Activated naive CD8-positive, alpha-beta T cell treated with anti-CD3 and anti-CD28 coated beads for 36 hours (primary cell): ENCODE measurements at regions not wholly inside any gene's neighbourhood (a gene's known extent, or its start where the extent isn't known, plus 50 kb on each side); places are given as distances from the start of the nearest gene placed in this dataset.

ENCODE experiments used
- DNase-seq: peaks from one replicate; pipeline ENCODE4 v3.0.0; 2021
- H3K27ac Mint-ChIP-seq: one replicate; pipeline ENCODE4 v1.8.0; 2022; ENCODE audit warnings: mild to moderate bottlenecking, moderate library complexity, mixed read lengths
- H3K27me3 Mint-ChIP-seq: one replicate; pipeline ENCODE4 v1.8.0; 2022; ENCODE audit warnings: mild to moderate bottlenecking, mixed read lengths
- H3K36me3 Mint-ChIP-seq: one replicate; pipeline ENCODE4 v1.8.0; 2021; ENCODE audit warnings: mild to moderate bottlenecking, mixed read lengths
- H3K4me1 Mint-ChIP-seq: one replicate; pipeline ENCODE4 v1.8.0; 2021; ENCODE audit warnings: mixed read lengths
- H3K4me3 Mint-ChIP-seq: one replicate; pipeline ENCODE4 v1.8.0; 2022; ENCODE audit warnings: mild to moderate bottlenecking, moderate library complexity, mixed read lengths
- H3K9me3 Mint-ChIP-seq: one replicate; pipeline ENCODE4 v1.8.0; 2022; ENCODE audit warnings: mixed read lengths

GRCh38 chr1:83781667-83782066 lies 217.3 kb downstream of the TTLL7 start:
- Mint-ChIP-seq H3K36me3 (no peaks in the 10 kb centered on the region), H3K4me1 (no peaks in the 10 kb centered on the region), H3K9me3 (peaks cover 7% of the 10 kb centered on the region), H3K27ac (no peak overlapping the region), H3K27me3 (no peaks in the 10 kb centered on the region), H3K4me3 (no peak overlapping the region)
- no peak for DNase-seq

- no peak for DNase-seq
- Mint-ChIP-seq H3K27ac (no peak overlapping the region), H3K36me3 (no peaks in the 10 kb centered on the region), H3K27me3 (no peaks in the 10 kb centered on the region), H3K4me1 (no peaks in the 10 kb centered on the region), H3K4me3 (no peak overlapping the region), H3K9me3 (peaks cover 5% of the 10 kb centered on the region)
Measured at GRCh38 chr1:83779565-83779964, 219.4 kb downstream of the TTLL7 start.

- no peaks in the 10 kb centered on the region for H3K9me3 Mint-ChIP-seq
- no peaks in the 10 kb centered on the region for H3K36me3 Mint-ChIP-seq
- H3K4me3 Mint-ChIP-seq = no peak overlapping the region
- no peaks in the 10 kb centered on the region for H3K4me1 Mint-ChIP-seq
- no peak overlapping the region for H3K27ac Mint-ChIP-seq
- DNase-seq = no peak
- H3K27me3 Mint-ChIP-seq = no peaks in the 10 kb centered on the region
Measured at GRCh38 chr1:83777758-83778101, 221.2 kb downstream of the TTLL7 start.

GRCh38 chr1:83776913-83777757 lies 221.8 kb downstream of the TTLL7 start:
- no peak overlapping the region for H3K4me3 Mint-ChIP-seq
- H3K4me1 Mint-ChIP-seq = no peaks in the 10 kb centered on the region
- no peaks in the 10 kb centered on the region for H3K9me3 Mint-ChIP-seq
- DNase-seq = no peak
- no peaks in the 10 kb centered on the region for H3K36me3 Mint-ChIP-seq
- no peaks in the 10 kb centered on the region for H3K27me3 Mint-ChIP-seq
- H3K27ac Mint-ChIP-seq = no peak overlapping the region

GRCh38 chr1:83775977-83776603 lies 222.8 kb downstream of the TTLL7 start:
- Mint-ChIP-seq H3K4me3 (no peak overlapping the region), H3K9me3 (no peaks in the 10 kb centered on the region), H3K27ac (no peak overlapping the region), H3K4me1 (no peaks in the 10 kb centered on the region), H3K27me3 (no peaks in the 10 kb centered on the region), H3K36me3 (no peaks in the 10 kb centered on the region)
- no peak for DNase-seq

GRCh38 chr1:83773059-83773458 lies 225.9 kb downstream of the TTLL7 start:
- DNase-seq = no peak
- Mint-ChIP-seq H3K9me3 (no peaks in the 10 kb centered on the region), H3K36me3 (no peaks in the 10 kb centered on the region), H3K27ac (no peak overlapping the region), H3K4me1 (peaks cover 9% of the 10 kb centered on the region), H3K4me3 (no peak overlapping the region), H3K27me3 (no peaks in the 10 kb centered on the region)

GRCh38 chr1:83770319-83770661 lies 228.6 kb downstream of the TTLL7 start:
- peaks cover 9% of the 10 kb centered on the region for H3K4me1 Mint-ChIP-seq
- no peaks in the 10 kb centered on the region for H3K9me3 Mint-ChIP-seq
- H3K27me3 Mint-ChIP-seq = no peaks in the 10 kb centered on the region
- no peak overlapping the region for H3K4me3 Mint-ChIP-seq
- H3K27ac Mint-ChIP-seq = no peak overlapping the region
- DNase-seq = no peak
- H3K36me3 Mint-ChIP-seq = no peaks in the 10 kb centered on the region

- H3K36me3 Mint-ChIP-seq = no peaks in the 10 kb centered on the region
- H3K27ac Mint-ChIP-seq = no peak overlapping the region
- no peak overlapping the region for H3K4me3 Mint-ChIP-seq
- no peaks in the 10 kb centered on the region for H3K9me3 Mint-ChIP-seq
- DNase-seq = no peak
- peaks cover 9% of the 10 kb centered on the region for H3K4me1 Mint-ChIP-seq
- no peaks in the 10 kb centered on the region for H3K27me3 Mint-ChIP-seq
Measured at GRCh38 chr1:83769594-83770318, 229.2 kb downstream of the TTLL7 start.

GRCh38 chr1:83769072-83769471 lies 229.9 kb downstream of the TTLL7 start:
- H3K36me3 Mint-ChIP-seq = no peaks in the 10 kb centered on the region
- DNase-seq = no peak
- no peaks in the 10 kb centered on the region for H3K27me3 Mint-ChIP-seq
- no peaks in the 10 kb centered on the region for H3K9me3 Mint-ChIP-seq
- H3K4me3 Mint-ChIP-seq = no peak overlapping the region
- H3K27ac Mint-ChIP-seq = no peak overlapping the region
- peaks cover 9% of the 10 kb centered on the region for H3K4me1 Mint-ChIP-seq

GRCh38 chr1:83766241-83766691 lies 232.7 kb downstream of the TTLL7 start:
- H3K9me3 Mint-ChIP-seq = no peaks in the 10 kb centered on the region
- H3K36me3 Mint-ChIP-seq = no peaks in the 10 kb centered on the region
- peaks cover 9% of the 10 kb centered on the region for H3K4me1 Mint-ChIP-seq

GRCh38 chr1:83765125-83765524 lies 233.8 kb downstream of the TTLL7 start:
- no peaks in the 10 kb centered on the region for H3K9me3 Mint-ChIP-seq
- H3K4me1 Mint-ChIP-seq = peaks cover 13% of the 10 kb centered on the region
- H3K36me3 Mint-ChIP-seq = no peaks in the 10 kb centered on the region
- DNase-seq = no peak
- H3K27ac Mint-ChIP-seq = no peak overlapping the region
- no peak overlapping the region for H3K4me3 Mint-ChIP-seq
- H3K27me3 Mint-ChIP-seq = no peaks in the 10 kb centered on the region

More at GRCh38 chr1:83766241-83766691, 232.7 kb downstream of the TTLL7 start:
- Mint-ChIP-seq H3K4me3 (no peak overlapping the region), H3K27me3 (no peaks in the 10 kb centered on the region), H3K27ac (no peak overlapping the region)
- no peak for DNase-seq

- Mint-ChIP-seq H3K9me3 (no peaks in the 10 kb centered on the region), H3K27me3 (no peaks in the 10 kb centered on the region), H3K27ac (no peak overlapping the region), H3K4me1 (peaks cover 4% of the 10 kb centered on the region), H3K4me3 (no peak overlapping the region), H3K36me3 (no peaks in the 10 kb centered on the region)
- DNase-seq = no peak
Measured at GRCh38 chr1:83764209-83764608, 234.7 kb downstream of the TTLL7 start.

- Mint-ChIP-seq H3K27me3 (no peaks in the 10 kb centered on the region), H3K4me3 (no peak overlapping the region)
Measured at GRCh38 chr1:83763361-83764095, 235.4 kb downstream of the TTLL7 start.

GRCh38 chr1:83762416-83762815 lies 236.5 kb downstream of the TTLL7 start:
- DNase-seq = no peak
- Mint-ChIP-seq H3K36me3 (no peaks in the 10 kb centered on the region), H3K27ac (no peak overlapping the region), H3K4me1 (peaks cover 4% of the 10 kb centered on the region), H3K4me3 (no peak overlapping the region), H3K9me3 (no peaks in the 10 kb centered on the region), H3K27me3 (no peaks in the 10 kb centered on the region)

More at GRCh38 chr1:83763361-83764095, 235.4 kb downstream of the TTLL7 start:
- Mint-ChIP-seq H3K4me1 (peaks cover 4% of the 10 kb centered on the region), H3K9me3 (no peaks in the 10 kb centered on the region), H3K27ac (no peak overlapping the region), H3K36me3 (no peaks in the 10 kb centered on the region)
- no peak for DNase-seq

GRCh38 chr1:83762039-83762365 lies 236.9 kb downstream of the TTLL7 start:
- no peaks in the 10 kb centered on the region for H3K9me3 Mint-ChIP-seq
- H3K27me3 Mint-ChIP-seq = no peaks in the 10 kb centered on the region
- no peak overlapping the region for H3K4me3 Mint-ChIP-seq
- no peak overlapping the region for H3K27ac Mint-ChIP-seq
- peaks cover 4% of the 10 kb centered on the region for H3K4me1 Mint-ChIP-seq
- H3K36me3 Mint-ChIP-seq = no peaks in the 10 kb centered on the region
- no peak for DNase-seq
